Mammary epithelial cell (primary cell): ENCODE measurements at regions not wholly inside any gene's neighbourhood (a gene's known extent, or its start where the extent isn't known, plus 50 kb on each side); places are given as distances from the start of the nearest gene placed in this dataset.

Experiments used
- CTCF ChIP-seq, 2 donors: IDR thresholded peaks in 1 of 2; conservative IDR thresholded peaks in 1 of 2; 2 replicates each; pipeline ENCODE4 v1.5.1; 2011 to 2012; ENCODE audit warnings: inconsistent platforms in 2 of 2, low read length in 2 of 2, mild to moderate bottlenecking in 2 of 2, control low read depth in 1 of 2, low read depth in 1 of 2; ENCODE audit not compliant: insufficient read depth in 1 of 2; ENCODE audit errors: extremely low read depth in 1 of 2
- EZH2 ChIP-seq: IDR thresholded peaks from 2 replicates; pipeline ENCODE4 v1.6.1; 2012; ENCODE audit warnings: low read length, inconsistent platforms, borderline replicate concordance

- TF ChIP-seq CTCF (conservative IDR thresholded peaks at IDR 0.05 in 1 of 2, IDR thresholded peaks at IDR 0.05 in 1 of 2; ENCODE audit: extremely low read depth in 1 of 2, insufficient read depth in 1 of 2, low read depth in 1 of 2, low read length in 2 of 2) (no peak), EZH2 (no peak)
Observed at GRCh38 chr5:10875201-10875768, 114.3 kb upstream of the DAP start.
